NCI-H1417 (cell line): ENCODE measurements at regions not wholly inside any gene's neighbourhood (a gene's known extent, or its start where the extent isn't known, plus 50 kb on each side); places are given as distances from the start of the nearest gene placed in this dataset.
A peak's percentile ranks its signal among the peaks of the same experiment; 100 is the strongest.

Experiments
- DNase-seq, 3 experiments: peaks; one replicate each; lab custom pipeline; 2025; lab: John Stamatoyannopoulos, UW

- DNase-seq, result peak in 1 of 3 experiments; percentile 22
These were observed 301.7 kb upstream of the RORA start for GRCh38 chr15:61530769-61531168.

DNA sequence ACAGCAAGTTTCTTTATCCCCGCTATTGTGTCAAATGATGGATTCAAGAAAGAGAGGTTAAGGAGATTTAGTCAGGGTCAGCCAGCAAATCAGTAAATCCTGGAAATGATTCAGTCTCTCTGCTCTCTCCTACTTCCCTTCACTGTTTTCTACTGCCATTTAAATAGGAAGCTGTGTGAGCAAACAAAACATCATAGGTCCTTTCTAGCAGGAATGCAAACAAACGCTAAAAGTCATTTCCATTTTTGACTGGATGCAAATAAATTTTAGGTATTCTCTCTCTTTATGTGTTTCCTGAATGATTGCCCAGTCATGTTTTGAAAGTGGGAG lies 299.4 kb upstream of the RORA start:
- DNase-seq, result peak in 2 of 3 experiments; percentile 48 to 67

- DNase-seq, result peak in 2 of 3 experiments; percentile 48 to 67
These were observed 298.9 kb upstream of the RORA start for GRCh38 chr15:61527836-61528580.

DNA sequence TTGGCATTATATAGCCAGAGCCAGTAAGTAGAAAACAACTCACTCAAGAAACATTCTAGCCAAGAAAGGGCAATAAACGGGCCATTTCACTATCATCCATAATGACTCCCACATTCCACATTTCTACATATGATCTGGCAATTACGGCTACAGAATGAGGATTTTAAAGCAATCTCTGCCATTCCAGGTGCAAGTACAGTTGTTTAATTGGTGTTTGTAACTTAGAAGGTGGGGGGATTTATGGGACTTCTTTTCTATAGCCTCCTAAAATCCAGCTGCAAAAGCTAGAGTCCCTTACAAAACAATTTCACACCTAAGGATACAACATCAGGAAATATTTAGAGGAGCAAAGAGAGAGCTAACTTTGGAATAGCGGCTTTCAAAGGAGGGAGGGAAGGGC lies 295.4 kb upstream of the RORA start:
- no peak for DNase-seq

- no peak for DNase-seq
These were observed 295.0 kb upstream of the RORA start for GRCh38 chr15:61524086-61524485.

DNA sequence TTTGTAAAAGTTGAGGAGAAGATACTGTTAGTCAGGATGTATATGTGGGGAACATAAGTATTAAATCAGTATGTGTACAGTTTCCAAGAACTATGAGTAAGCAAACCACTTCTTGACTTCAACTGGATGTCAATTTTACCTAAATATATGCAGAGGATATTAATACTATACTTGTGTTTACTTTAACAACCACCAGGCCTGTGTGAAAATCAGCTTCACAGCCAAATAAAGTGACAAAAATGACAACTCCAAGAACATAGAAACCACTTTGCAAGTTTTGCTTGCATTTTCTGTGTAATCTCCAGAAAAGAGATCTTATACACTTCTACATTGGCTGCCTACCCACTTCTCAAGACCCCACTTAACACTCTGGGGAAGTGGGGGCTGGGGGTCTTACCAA lies 293.3 kb upstream of the RORA start:
- DNase-seq, result no peak

DNA sequence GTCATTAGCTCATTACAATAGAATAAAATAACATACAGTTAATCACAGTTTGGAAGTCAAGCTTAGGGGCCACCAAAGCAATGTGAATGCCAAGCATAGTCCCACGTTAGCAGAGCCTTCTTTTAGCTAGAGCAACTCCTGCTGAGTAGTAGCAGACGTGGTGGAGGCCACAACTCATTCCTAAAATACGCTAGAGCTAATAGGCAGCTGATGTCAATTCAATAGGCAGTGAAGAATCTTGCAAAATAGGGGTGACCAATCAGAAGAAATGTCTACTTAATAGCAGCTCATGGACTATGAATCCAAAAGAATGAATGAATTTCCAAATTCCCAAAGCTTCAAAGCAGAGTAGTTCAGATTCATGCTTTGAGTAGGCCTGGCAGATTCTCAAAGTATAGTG lies 292.9 kb upstream of the RORA start:
- no peak for DNase-seq

GRCh38 chr15:61519296-61519695 lies 290.2 kb upstream of the RORA start:
- DNase-seq, result no peak

DNA sequence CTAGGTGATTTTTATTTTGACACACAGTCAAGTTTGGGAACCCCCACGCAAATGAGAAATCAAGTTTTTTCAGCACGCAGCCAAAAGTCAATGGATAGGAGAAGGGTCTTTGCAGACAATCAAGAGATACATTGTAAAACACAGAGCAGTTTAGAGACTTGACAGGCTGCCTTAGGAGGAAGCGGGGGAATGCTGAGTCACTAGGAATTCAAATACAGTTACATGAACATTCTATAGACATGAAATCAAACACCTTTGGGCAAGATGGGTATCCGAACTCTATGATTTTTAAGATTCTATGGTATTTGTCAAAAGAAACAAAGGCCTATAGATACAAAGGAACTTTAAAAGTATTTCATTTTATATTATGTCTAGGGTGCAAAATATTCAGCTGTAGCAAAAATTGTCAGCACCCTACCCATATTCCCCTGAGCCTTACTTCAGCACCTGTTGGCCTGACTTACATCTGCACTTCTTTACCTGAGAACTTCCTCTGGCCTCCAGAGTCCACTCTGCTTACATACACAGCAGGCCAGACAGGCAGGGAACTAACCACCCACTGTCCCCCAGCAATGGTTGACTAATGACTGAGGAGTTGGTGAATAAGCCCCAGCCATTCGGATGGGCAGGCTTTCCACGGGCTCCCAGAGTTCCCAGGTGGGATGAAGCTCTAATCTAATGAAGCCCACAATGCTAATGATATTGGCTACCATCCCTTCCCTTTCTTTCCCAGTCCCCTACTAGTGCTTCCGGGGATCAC lies 289.3 kb upstream of the RORA start:
- no peak for DNase-seq

GRCh38 chr15:61517776-61518175 lies 288.7 kb upstream of the RORA start:
- no peak for DNase-seq

DNA sequence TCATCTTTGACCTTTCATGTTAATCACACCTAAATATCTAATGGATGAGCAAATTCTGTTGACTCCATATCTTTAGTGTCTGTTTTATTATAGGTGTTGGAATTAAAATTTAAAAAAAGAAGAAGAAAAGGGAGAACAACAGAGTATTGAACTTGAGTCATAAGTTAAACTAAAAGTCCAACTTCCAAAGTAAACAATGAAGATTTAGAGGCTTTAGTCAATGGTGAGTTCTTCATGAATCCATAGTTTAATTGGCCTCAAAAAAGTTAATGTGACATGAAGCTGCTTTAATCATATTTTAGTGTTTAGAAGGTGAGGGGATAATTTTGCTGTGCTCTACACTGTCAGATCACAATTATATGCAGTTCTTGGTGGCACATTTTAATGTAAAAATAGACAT lies 288.2 kb upstream of the RORA start:
- DNase-seq, result no peak

- DNase-seq, result no peak
These were observed 282.7 kb upstream of the RORA start for GRCh38 chr15:61511756-61512155.

GRCh38 chr15:61511089-61511488 lies 282.0 kb upstream of the RORA start:
- DNase-seq, result no peak

- no peak for DNase-seq
These were observed 280.3 kb upstream of the RORA start for GRCh38 chr15:61509327-61509840.

DNA sequence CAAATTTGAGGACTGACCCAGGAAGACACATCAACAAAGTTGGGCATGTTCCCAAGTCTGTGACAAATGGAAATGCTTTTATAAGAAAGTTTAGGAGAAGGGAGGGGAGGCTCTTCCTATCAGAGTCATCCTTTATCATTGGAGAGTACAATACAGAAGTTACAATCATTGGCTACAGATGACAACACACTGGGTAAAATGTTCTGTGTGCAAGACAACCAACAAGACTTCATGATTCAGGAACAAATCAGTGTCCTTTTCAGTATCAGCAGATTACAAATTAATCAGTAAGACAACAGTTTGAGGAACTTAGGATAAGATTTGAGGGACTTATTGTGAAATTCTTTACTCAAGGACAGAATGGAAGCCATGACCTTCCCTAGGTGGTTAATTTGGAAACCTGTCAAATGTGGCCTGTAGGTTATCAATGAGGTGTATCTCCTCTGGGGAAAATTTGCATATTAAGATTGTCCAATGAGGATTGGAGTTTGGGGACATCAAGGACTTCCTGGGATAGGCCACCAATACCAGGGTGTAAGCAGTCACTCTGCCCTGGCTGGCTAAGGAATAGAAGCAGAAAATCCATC lies 274.4 kb upstream of the RORA start:
- no peak for DNase-seq

DNA sequence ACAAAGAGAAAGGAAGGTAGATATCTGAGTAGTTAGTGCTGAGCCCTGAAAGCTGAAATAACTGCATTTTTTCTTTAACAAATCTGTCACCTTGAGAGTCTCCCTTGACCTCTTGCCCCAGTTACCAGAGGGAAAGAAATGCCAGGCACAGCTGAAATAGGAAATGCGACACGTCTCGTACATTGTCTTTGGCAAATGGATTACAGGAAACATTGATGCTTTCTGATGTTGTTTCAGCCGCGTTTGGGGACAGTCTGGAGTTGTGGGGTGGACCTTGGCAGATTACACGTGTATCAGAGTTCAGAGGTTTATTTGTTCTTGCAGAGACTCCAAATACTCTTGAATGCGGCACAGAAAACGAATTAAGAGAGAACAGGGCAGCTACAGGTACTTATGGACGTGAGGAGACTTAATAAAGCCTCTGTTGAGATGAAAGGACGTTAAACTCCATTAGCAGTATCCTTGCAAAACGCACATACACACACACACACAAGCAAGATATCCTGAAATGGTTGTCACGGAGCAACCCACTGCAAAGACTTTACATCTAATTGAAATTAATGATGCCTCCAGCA lies 272.8 kb upstream of the RORA start:
- DNase-seq, result no peak

DNA sequence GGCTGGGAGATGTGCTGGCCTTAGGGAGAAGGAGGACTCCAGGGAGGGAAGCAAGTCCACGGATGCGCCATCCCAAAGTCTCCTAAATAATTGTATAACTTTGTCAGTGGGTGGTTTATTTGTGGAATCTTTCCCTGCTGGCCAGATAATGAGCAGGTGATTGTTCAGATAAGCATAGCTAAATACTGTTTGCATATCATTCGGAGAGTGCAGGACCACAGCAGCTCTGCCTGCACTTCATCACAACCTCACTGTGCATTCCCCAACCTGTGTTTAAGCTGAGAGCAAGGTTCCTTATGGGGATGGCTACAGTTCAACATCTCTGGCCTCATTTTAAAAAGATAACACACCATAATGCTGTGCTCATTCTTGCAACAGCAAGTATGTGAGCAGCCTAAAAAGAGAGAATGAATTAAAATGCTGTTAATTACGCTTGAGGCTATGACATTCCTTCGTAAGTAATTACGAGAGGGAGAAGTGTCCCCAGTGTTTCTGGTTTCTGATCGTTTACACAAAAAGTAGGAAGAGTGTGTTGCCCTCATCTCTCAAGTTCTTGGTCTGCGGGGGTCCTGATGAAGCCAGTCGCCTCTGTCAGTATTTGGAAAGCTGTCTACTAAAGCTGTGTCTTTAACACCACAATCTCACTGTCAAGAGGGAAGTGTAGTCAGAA lies 272.0 kb upstream of the RORA start:
- peak in 2 of 3 experiments; percentile 6 to 45 for DNase-seq

DNA sequence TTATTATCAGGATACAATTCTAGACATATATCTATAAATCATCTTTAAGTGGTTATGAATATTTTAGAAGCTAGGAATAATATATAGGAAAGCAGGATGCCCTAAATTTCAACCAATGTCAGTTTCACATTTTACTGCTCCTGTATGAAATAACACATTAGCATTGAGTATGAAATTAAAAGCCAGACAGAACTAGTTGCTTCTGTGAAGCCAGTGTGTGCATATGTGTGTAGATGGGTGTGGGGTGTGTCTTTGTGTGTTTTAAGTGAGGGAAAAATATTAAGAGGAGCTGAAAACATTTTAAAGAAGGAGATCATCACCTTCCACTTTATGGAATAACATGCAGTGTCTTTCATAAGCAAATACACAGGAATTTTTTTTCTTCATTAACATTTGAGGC lies 271.4 kb upstream of the RORA start:
- peak in 1 of 3 experiments; percentile 44 for DNase-seq

DNA sequence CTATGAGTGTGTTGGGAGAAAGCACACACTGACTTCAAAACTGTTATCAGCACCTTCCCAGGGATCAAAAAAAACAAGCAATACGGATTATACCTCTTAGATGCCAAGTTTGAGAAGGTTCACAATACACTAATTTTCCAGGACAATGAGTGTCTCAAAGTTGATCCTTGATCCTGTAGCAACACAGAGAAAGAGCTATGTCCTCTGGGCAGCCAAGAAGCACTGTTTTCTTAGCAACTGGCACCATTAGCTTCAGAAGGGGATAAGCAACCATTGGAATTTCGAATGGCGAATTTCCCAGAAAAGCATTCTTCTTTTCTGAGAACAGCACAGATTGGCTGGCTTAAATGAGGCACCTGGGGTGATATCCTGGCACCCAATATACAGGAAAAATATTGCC lies 270.3 kb upstream of the RORA start:
- DNase-seq, result no peak

DNA sequence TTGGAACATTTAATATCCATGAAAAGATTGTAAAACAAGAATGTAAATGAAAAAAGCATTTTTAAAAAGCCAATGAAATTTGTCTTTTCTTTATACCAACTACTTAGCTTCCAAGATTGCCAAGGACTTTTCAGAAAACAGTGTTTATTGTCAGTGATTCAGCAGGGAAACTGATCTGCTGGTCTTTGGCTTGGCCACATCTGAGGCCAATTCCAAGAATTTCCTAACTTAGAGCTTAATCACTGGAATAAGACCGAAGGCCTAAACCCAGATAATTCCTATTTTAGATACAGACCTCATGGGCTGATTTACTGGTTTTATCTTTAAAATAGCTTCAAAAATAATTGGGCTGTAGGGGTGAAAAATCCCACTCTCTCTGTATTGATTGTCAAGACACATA lies 260.5 kb upstream of the RORA start:
- DNase-seq, result no peak

GRCh38 chr15:61483599-61483998 lies 254.5 kb upstream of the RORA start:
- DNase-seq, result no peak

DNA sequence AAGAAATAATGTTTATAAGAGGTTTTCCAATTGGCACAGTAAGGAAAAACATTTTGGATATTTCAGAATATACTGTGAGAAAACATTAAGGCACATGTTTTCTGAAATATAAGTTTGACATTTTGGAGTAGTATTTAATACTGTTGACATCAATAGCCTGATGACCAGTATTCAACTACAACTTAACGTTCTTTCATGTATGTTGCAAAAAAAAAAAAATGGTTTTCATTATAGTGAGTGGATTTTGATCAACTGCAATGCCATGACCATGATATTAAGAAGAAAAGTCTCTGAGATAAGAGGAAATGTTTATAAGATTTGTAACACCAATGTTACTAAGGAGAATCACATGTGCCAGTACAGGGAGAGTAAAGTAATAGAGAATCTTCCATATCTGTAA lies 252.8 kb upstream of the RORA start:
- no peak for DNase-seq
